ENCODE measurements at regions not wholly inside any gene's neighbourhood (a gene's known extent, or its start where the extent isn't known, plus 50 kb on each side); places are given as distances from the start of the nearest gene placed in this dataset.

GRCh38 chr6:111939902-111940301 lies 66.7 kb upstream of the FYN start:
- Histone ChIP-seq H3K4me1 (ENCODE audit: control extremely low read depth in 1 of 4, control insufficient read depth in 4 of 4, insufficient read depth in 4 of 4, low read length in 3 of 4) (no peaks in the 10 kb centered on the region), H3K27ac (ENCODE audit: insufficient read depth in 1 of 2, low read depth in 1 of 2, low read length in 2 of 2, poor library complexity in 1 of 2, severe bottlenecking in 2 of 2) (no peak overlapping the region), H3K4me3 (ENCODE audit: control insufficient read depth in 1 of 7, extremely low read depth in 1 of 7, insufficient read depth in 4 of 7, low read depth in 2 of 7, low read length in 6 of 7) (no peak overlapping the region), H3K9me3 (ENCODE audit: control extremely low read depth in 1 of 5, control insufficient read depth in 4 of 5, insufficient read depth in 2 of 5, low read depth in 1 of 5, low read length in 4 of 5) (peaks cover 0 to 7% (median 0%) of the 10 kb centered on the region in 5 experiments), H3K27me3 (replicated peaks in 2 of 5; ENCODE audit: control insufficient read depth in 4 of 5, insufficient read depth in 5 of 5, low read length in 4 of 5) (no peaks in the 10 kb centered on the region), H3K36me3 (ENCODE audit: control insufficient read depth in 4 of 4, insufficient read depth in 4 of 4, low read length in 3 of 4) (no peaks in the 10 kb centered on the region)
- ChIA-PET POLR2A (no interaction called here), CTCF (no interaction called here)
- no peak for DNase-seq
- 100% methylated on average over 1 of the region's 2 CpGs for WGBS (ENCODE audit: insufficient coverage)

GRCh38 chr6:111940801-111941200 lies 67.5 kb upstream of the FYN start:
- ChIA-PET POLR2A (no interaction called here), CTCF (interaction anchor here (0.7 kb wide), 1 partner anchor 14 kb away, joined by 3 read pairs; no protein-coding TSS in a partner anchor)
- no peak overlapping the region for H3K4me3 ChIP-seq (ENCODE audit: control insufficient read depth in 1 of 7, extremely low read depth in 1 of 7, insufficient read depth in 4 of 7, low read depth in 2 of 7, low read length in 6 of 7)

GRCh38 chr6:111941686-111942330 lies 68.6 kb upstream of the FYN start:
- Histone ChIP-seq H3K27me3 (replicated peaks in 2 of 5; ENCODE audit: control insufficient read depth in 4 of 5, insufficient read depth in 5 of 5, low read length in 4 of 5) (no peaks in the 10 kb centered on the region), H3K4me3 (ENCODE audit: control insufficient read depth in 1 of 7, extremely low read depth in 1 of 7, insufficient read depth in 4 of 7, low read depth in 2 of 7, low read length in 6 of 7) (no peak overlapping the region), H3K27ac (ENCODE audit: insufficient read depth in 1 of 2, low read depth in 1 of 2, low read length in 2 of 2, poor library complexity in 1 of 2, severe bottlenecking in 2 of 2) (no peak overlapping the region), H3K36me3 (ENCODE audit: control insufficient read depth in 4 of 4, insufficient read depth in 4 of 4, low read length in 3 of 4) (no peaks in the 10 kb centered on the region), H3K4me1 (ENCODE audit: control extremely low read depth in 1 of 4, control insufficient read depth in 4 of 4, insufficient read depth in 4 of 4, low read length in 3 of 4) (no peaks in the 10 kb centered on the region), H3K9me3 (ENCODE audit: control extremely low read depth in 1 of 5, control insufficient read depth in 4 of 5, insufficient read depth in 2 of 5, low read depth in 1 of 5, low read length in 4 of 5) (peaks cover 0 to 7% (median 0%) of the 10 kb centered on the region in 5 experiments)
- CTCF ChIA-PET = no interaction called here
- no CpG with 5 or more reads among the region's 2 CpGs for WGBS (ENCODE audit: insufficient coverage)
- DNase-seq = no peak
- POLR2A ChIA-PET = no interaction called here

More at GRCh38 chr6:111940801-111941200, 67.5 kb upstream of the FYN start:
- no peak for DNase-seq
- H3K4me1 ChIP-seq (ENCODE audit: control extremely low read depth in 1 of 4, control insufficient read depth in 4 of 4, insufficient read depth in 4 of 4, low read length in 3 of 4) = no peaks in the 10 kb centered on the region
- H3K27me3 ChIP-seq (replicated peaks in 2 of 5; ENCODE audit: control insufficient read depth in 4 of 5, insufficient read depth in 5 of 5, low read length in 4 of 5) = no peaks in the 10 kb centered on the region
- peaks cover 0 to 7% (median 0%) of the 10 kb centered on the region in 5 experiments for H3K9me3 ChIP-seq (ENCODE audit: control extremely low read depth in 1 of 5, control insufficient read depth in 4 of 5, insufficient read depth in 2 of 5, low read depth in 1 of 5, low read length in 4 of 5)
- H3K27ac ChIP-seq (ENCODE audit: insufficient read depth in 1 of 2, low read depth in 1 of 2, low read length in 2 of 2, poor library complexity in 1 of 2, severe bottlenecking in 2 of 2) = no peak overlapping the region
- H3K36me3 ChIP-seq (ENCODE audit: control insufficient read depth in 4 of 4, insufficient read depth in 4 of 4, low read length in 3 of 4) = no peaks in the 10 kb centered on the region

DNA sequence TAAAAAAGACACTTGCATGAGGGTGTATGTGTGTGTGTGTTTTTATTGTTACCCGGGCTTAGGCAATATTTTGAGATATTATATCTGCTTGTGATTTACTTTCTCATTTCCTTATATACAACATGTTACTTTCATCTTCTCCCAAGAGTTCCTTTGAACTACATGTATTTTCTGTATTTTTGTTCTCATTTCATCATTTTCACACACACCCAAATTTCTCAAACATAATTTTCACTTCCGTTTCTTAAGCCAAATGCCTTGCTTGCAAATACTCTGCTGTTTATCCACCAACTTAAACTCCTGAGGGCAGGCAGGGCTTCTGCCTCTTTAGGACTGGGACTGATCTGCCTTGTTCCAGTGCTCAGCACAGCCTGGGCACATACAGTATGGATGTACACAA lies 69.3 kb upstream of the FYN start:
- Histone ChIP-seq H3K9me3 (ENCODE audit: control extremely low read depth in 1 of 5, control insufficient read depth in 4 of 5, insufficient read depth in 2 of 5, low read depth in 1 of 5, low read length in 4 of 5) (peaks cover 0 to 7% (median 0%) of the 10 kb centered on the region in 5 experiments), H3K4me1 (ENCODE audit: control extremely low read depth in 1 of 4, control insufficient read depth in 4 of 4, insufficient read depth in 4 of 4, low read length in 3 of 4) (no peaks in the 10 kb centered on the region), H3K27me3 (replicated peaks in 2 of 5; ENCODE audit: control insufficient read depth in 4 of 5, insufficient read depth in 5 of 5, low read length in 4 of 5) (no peaks in the 10 kb centered on the region), H3K4me3 (ENCODE audit: control insufficient read depth in 1 of 7, extremely low read depth in 1 of 7, insufficient read depth in 4 of 7, low read depth in 2 of 7, low read length in 6 of 7) (no peak overlapping the region), H3K36me3 (ENCODE audit: control insufficient read depth in 4 of 4, insufficient read depth in 4 of 4, low read length in 3 of 4) (no peaks in the 10 kb centered on the region), H3K27ac (ENCODE audit: insufficient read depth in 1 of 2, low read depth in 1 of 2, low read length in 2 of 2, poor library complexity in 1 of 2, severe bottlenecking in 2 of 2) (no peak overlapping the region)
- WGBS (ENCODE audit: insufficient coverage) = 100% methylated on average over 1 of the region's 2 CpGs
- no peak for DNase-seq
- CTCF ChIA-PET = interaction anchor here (0.5 to 1.1 kb wide), 2 partner anchors 54 to 233 kb away, joined by 3 to 5 read pairs; no protein-coding TSS in a partner anchor
- POLR2A ChIA-PET = no interaction called here

- POLR2A ChIA-PET = no interaction called here
- H3K27ac ChIP-seq (ENCODE audit: insufficient read depth in 1 of 2, low read depth in 1 of 2, low read length in 2 of 2, poor library complexity in 1 of 2, severe bottlenecking in 2 of 2) = no peak overlapping the region
Observed at GRCh38 chr6:111943266-111943665, 70.0 kb upstream of the FYN start.

DNA sequence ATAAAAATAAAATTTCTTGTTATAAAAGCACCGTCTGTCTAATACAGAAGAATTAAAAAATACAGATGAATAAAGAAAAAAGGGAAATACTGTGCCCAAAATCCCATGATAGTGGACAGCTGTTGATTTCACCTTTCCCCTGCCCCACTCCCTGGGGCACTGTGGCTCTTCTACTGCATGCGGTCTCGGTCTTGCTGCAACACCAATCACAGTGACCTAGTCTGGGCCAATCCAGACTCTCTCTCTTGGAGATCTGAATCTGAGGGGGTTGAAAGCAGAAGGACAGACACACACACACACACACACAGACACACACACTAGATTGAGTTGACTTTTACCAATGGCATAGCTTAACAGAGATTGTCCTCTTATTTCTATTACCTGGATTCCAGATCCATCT lies 70.5 kb upstream of the FYN start:
- Histone ChIP-seq H3K4me1 (ENCODE audit: control extremely low read depth in 1 of 4, control insufficient read depth in 4 of 4, insufficient read depth in 4 of 4, low read length in 3 of 4) (no peaks in the 10 kb centered on the region), H3K9me3 (ENCODE audit: control extremely low read depth in 1 of 5, control insufficient read depth in 4 of 5, insufficient read depth in 2 of 5, low read depth in 1 of 5, low read length in 4 of 5) (peaks cover 0 to 7% (median 0%) of the 10 kb centered on the region in 5 experiments), H3K27ac (ENCODE audit: insufficient read depth in 1 of 2, low read depth in 1 of 2, low read length in 2 of 2, poor library complexity in 1 of 2, severe bottlenecking in 2 of 2) (no peak overlapping the region), H3K27me3 (replicated peaks in 2 of 5; ENCODE audit: control insufficient read depth in 4 of 5, insufficient read depth in 5 of 5, low read length in 4 of 5) (no peaks in the 10 kb centered on the region), H3K4me3 (ENCODE audit: control insufficient read depth in 1 of 7, extremely low read depth in 1 of 7, insufficient read depth in 4 of 7, low read depth in 2 of 7, low read length in 6 of 7) (no peak overlapping the region), H3K36me3 (ENCODE audit: control insufficient read depth in 4 of 4, insufficient read depth in 4 of 4, low read length in 3 of 4) (no peaks in the 10 kb centered on the region)
- POLR2A ChIA-PET = no interaction called here
- CTCF ChIA-PET = no interaction called here
- WGBS (ENCODE audit: insufficient coverage) = 82% methylated on average over 2 of the region's 3 CpGs
- DNase-seq = no peak

More at GRCh38 chr6:111943266-111943665, 70.0 kb upstream of the FYN start:
- peaks cover 0 to 7% (median 0%) of the 10 kb centered on the region in 5 experiments for H3K9me3 ChIP-seq (ENCODE audit: control extremely low read depth in 1 of 5, control insufficient read depth in 4 of 5, insufficient read depth in 2 of 5, low read depth in 1 of 5, low read length in 4 of 5)
- no peaks in the 10 kb centered on the region for H3K4me1 ChIP-seq (ENCODE audit: control extremely low read depth in 1 of 4, control insufficient read depth in 4 of 4, insufficient read depth in 4 of 4, low read length in 3 of 4)
- no peaks in the 10 kb centered on the region for H3K27me3 ChIP-seq (replicated peaks in 2 of 5; ENCODE audit: control insufficient read depth in 4 of 5, insufficient read depth in 5 of 5, low read length in 4 of 5)
- no peaks in the 10 kb centered on the region for H3K36me3 ChIP-seq (ENCODE audit: control insufficient read depth in 4 of 4, insufficient read depth in 4 of 4, low read length in 3 of 4)
- CTCF ChIA-PET = interaction anchor here (1.1 kb wide), 1 partner anchor 53 kb away, joined by 3 read pairs; no protein-coding TSS in a partner anchor
- no CpG with 5 or more reads among the region's 3 CpGs for WGBS (ENCODE audit: insufficient coverage)
- no peak for DNase-seq
- no peak overlapping the region for H3K4me3 ChIP-seq (ENCODE audit: control insufficient read depth in 1 of 7, extremely low read depth in 1 of 7, insufficient read depth in 4 of 7, low read depth in 2 of 7, low read length in 6 of 7)

DNA sequence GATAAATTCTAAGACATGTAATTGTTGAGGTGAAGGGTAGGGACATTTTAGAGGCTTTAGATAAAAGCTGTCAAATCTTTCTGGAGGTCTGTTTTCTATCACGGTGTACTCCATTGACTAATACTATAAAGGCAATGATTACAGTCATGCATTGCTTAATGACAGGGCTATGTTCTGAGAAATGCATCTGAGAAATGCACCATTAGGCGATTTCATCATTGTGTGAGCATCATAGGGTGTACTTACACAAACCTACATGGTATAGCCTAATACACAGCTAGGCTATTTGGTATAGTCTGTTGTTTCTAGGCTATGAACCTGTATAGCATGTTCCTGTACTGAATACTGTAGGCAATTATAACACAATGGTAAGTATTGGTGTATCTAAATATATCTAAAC lies 71.3 kb upstream of the FYN start:
- CTCF ChIA-PET = no interaction called here
- POLR2A ChIA-PET = interaction anchor here (0.6 kb wide), 1 partner anchor 1426 kb away, joined by 3 read pairs; no protein-coding TSS in a partner anchor
- Histone ChIP-seq H3K27me3 (replicated peaks in 2 of 5; ENCODE audit: control insufficient read depth in 4 of 5, insufficient read depth in 5 of 5, low read length in 4 of 5) (no peaks in the 10 kb centered on the region), H3K27ac (ENCODE audit: insufficient read depth in 1 of 2, low read depth in 1 of 2, low read length in 2 of 2, poor library complexity in 1 of 2, severe bottlenecking in 2 of 2) (no peak overlapping the region), H3K9me3 (ENCODE audit: control extremely low read depth in 1 of 5, control insufficient read depth in 4 of 5, insufficient read depth in 2 of 5, low read depth in 1 of 5, low read length in 4 of 5) (peaks cover 0 to 7% (median 0%) of the 10 kb centered on the region in 5 experiments), H3K4me3 (ENCODE audit: control insufficient read depth in 1 of 7, extremely low read depth in 1 of 7, insufficient read depth in 4 of 7, low read depth in 2 of 7, low read length in 6 of 7) (no peak overlapping the region), H3K36me3 (ENCODE audit: control insufficient read depth in 4 of 4, insufficient read depth in 4 of 4, low read length in 3 of 4) (no peaks in the 10 kb centered on the region), H3K4me1 (ENCODE audit: control extremely low read depth in 1 of 4, control insufficient read depth in 4 of 4, insufficient read depth in 4 of 4, low read length in 3 of 4) (no peaks in the 10 kb centered on the region)
- WGBS (ENCODE audit: insufficient coverage) = no CpG with 5 or more reads among the region's 2 CpGs
- no peak for DNase-seq
